ENCODE measurements at regions not wholly inside any gene's neighbourhood (a gene's known extent, or its start where the extent isn't known, plus 50 kb on each side); places are given as distances from the start of the nearest gene placed in this dataset.
"Not testable (repeated sequence)": the region's sequence is repeated elsewhere in the genome, so short reads cannot be mapped to it uniquely, and the experiment has no call there.

DNA sequence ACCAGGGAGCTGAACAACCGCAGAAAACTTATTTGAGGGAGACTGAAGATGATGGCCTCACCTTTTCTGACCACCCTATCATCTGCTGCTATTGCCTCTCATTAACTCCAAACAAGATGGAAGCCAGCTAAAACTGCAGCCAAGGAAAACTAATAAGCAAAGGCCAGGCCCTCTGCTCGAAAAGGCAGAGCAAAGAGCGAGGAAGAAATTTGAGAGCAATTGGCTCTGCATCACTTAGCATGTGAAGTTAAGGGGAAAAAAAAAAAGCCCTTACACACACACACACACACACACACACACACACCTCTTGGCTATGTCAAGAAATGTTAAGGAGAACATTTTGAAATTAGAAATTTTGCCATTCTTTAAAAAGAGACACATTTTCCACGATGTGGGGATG, 228.1 kb upstream of the CYLC2 start:
- Histone ChIP-seq H3K4me3 (no peak overlapping the region), H3K27ac (no peak overlapping the region)

DNA sequence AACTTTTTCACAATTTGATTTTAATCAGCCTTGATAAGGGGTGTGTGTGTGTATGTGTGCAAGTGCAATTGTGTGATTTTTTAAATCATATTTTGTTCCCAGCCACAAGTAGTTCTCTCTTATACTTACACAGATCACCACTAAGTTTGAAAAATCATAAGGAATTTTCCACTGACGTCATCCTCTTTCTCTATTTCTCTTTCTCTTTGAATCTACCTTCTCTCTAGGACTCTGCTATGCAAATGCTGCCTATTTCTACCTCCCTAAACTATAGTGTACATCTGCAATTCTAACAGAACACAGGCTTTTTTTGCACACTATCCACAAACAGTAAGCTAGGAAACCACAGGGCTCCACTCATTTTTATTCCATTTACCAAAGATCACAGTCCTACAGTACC, 254.6 kb upstream of the CYLC2 start:
- no peak overlapping the region for H3K4me3 ChIP-seq
- H3K27ac ChIP-seq, result no peak overlapping the region

DNA sequence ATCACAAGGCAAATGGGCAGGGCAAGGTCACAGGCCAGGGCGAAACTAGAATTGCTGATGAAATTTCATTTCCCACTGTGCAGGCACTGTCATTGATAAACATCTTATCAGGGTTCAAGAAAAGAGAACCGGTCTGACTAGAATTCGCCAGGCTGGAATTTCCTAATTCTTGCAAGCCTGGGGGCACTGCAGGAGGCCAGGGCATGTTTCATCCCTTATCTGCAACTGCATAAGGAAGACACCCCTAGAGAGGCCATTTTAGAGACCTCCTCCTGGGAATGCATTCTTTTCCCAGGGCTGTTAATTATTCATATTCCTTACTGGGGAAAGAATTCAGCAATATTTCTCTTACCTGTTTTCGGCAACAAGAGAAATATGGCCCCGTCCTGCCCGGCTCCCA, 266.2 kb upstream of the CYLC2 start:
- Histone ChIP-seq H3K27ac (no peak overlapping the region), H3K4me3 (no peak overlapping the region)

DNA sequence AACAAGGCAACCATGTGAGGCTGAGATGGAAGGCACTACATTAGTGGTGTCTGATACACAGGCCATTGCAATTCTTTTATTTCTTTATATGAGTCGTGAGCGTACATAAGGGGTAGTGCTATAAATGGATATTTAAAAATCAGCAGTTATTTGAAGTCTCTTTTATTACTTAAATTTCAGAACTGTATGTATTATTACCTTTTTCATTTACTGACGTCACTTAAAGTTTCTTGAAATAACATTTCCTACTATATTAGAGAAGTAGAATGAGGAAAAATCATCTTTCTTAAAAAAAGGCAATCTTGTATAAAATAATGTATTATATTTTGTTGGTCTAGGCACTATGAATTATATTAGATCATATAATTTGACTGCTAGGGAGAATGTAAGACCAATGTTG, 280.9 kb upstream of the CYLC2 start:
- Histone ChIP-seq H3K4me3 (no peak overlapping the region), H3K27ac (no peak overlapping the region)

DNA sequence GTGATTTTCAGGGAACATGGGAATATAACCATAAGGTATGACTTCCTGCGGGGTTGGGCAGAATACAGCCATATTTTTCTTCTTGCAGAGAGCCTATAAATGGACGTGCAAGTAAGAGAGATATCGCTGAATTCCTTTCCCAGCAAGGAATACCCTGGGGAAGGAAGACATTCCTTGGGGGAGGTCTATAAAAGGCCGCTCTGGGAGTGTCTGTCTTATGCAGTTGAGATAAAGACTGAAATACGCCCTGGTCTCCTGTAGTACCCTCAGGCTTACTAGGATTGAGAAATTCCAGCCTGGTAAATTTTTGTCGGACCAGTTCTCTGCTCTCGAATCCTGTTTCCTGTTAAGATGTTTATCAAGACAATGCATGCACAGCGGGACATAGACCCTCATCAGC, 282.2 kb upstream of the CYLC2 start:
- H3K4me3 ChIP-seq, H3K27ac ChIP-seq: not testable (repeated sequence)

DNA sequence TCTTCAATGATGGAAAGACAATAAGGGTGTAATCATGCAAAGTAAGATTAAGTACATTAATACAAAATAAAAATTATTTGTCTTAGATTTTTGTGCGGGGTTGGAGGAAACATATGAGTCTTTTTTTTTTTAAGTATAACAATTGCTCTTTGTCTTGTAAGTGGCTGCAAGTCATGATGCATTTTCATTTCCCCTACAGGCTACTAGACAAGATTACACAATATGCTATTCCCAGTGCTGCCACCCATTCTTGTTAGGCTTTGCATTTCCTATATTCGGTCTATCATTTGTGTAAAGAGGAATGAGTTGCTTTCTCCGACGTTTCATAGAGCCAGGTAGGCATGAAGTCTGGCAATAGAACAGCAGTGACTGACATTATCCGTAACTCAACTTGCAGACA, 294.2 kb upstream of the CYLC2 start:
- no peak overlapping the region for H3K27ac ChIP-seq

DNA sequence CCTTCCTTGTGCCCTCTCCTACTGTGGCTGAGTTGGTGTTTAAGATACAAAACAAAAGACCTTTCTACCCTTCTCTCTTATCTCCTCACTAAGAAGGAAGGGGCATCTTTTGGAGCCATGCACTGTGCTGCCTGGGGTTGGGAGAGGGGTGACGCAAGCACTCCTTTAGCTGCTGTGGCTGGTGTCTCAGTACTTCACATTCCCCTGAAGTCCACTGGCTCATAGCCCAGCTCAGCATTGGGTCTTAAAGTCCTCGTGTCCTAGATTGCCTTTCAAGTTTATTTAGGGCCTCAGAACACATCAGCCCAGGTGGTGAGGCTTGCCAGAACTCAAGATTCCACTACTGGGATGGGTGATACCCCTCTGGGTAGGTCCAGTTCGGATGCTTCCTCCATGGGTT, 325.9 kb upstream of the CYLC2 start:
- no peak overlapping the region for H3K4me3 ChIP-seq
- no peak overlapping the region for H3K27ac ChIP-seq

More for the DNA sequence above, 294.2 kb upstream of the CYLC2 start:
- no peak overlapping the region for H3K4me3 ChIP-seq

DNA sequence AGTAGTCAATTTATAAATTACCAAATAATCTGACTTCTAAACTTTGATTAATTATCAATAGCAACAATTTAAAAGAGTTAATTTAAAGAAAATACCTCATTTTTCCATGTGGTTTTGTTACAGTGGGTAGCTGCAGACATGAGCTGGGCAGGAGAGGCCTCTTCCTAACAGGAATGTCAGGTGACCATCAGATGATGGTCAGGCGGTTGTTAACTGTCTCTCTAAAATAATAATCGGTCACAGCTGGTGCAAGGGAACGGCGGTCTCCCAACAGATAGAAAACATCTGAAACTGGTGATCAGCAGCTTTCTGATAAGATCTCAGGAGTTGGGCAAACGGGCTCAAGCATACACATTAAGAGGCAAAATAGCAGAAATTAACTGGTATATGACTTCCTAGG, 342.7 kb upstream of the CYLC2 start:
- H3K4me3 ChIP-seq, result no peak overlapping the region

DNA sequence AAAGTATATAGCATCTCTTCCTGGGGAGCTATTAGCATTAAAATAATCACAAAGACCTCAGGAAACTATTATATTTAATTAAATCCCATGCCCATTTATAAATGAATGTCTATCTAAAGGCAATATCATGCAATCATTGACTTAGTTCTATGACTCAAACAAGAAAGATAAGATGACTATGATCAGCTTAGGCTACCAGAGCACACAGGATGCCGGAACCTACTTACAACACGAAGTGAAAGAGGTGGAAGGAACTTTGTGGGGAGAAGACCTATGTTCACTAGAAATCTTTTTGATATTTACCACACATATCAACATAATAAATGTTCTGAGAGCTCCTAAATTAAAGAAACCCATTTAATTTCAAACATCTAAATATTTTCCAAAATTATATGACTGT, 344.2 kb upstream of the CYLC2 start:
- Histone ChIP-seq H3K27ac (no peak overlapping the region), H3K4me3 (no peak overlapping the region)

More for the DNA sequence above, 342.7 kb upstream of the CYLC2 start:
- no peak overlapping the region for H3K27ac ChIP-seq

DNA sequence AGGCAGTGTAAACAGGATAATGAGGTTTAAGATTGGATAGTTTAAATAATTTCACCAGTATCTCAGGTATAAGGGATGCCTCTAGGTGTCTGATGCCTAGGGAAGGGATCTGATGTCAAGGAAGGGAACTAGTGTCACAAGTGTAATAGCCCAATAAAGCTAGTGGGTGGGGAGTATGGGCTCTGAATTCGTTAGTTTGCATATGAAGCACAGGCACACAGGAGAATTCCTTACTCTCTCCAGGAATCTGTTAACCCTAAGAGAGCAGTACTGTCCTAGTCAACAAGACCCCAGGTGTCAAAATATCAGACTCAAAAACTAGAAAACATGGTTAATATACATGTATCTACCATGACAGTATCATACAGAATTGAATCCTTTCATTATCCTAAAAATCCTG, 352.5 kb upstream of the CYLC2 start:
- H3K27ac ChIP-seq, result no peak overlapping the region

DNA sequence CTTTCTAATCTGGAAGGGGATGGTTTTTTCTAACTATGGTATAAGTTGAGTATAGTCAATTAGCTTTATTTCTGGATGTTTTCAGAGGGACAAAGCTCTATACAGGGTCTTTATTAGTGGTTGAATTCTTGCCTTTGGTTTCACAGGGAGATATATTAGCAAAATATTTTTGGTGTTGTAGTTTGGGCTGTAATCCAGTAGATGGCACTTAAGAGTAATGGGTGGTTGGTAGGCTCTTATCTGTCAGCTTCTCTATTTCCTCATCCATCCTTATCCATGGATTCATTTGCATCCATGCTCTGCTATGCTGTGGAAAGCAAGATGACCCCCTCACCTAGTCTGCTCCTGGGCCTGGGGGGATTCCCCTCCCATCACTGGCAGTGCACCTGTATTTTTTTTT, 363.6 kb upstream of the CYLC2 start:
- H3K4me3 ChIP-seq, result no peak overlapping the region
- no peak overlapping the region for H3K27ac ChIP-seq

More for the DNA sequence above, 352.5 kb upstream of the CYLC2 start:
- H3K4me3 ChIP-seq, result no peak overlapping the region

DNA sequence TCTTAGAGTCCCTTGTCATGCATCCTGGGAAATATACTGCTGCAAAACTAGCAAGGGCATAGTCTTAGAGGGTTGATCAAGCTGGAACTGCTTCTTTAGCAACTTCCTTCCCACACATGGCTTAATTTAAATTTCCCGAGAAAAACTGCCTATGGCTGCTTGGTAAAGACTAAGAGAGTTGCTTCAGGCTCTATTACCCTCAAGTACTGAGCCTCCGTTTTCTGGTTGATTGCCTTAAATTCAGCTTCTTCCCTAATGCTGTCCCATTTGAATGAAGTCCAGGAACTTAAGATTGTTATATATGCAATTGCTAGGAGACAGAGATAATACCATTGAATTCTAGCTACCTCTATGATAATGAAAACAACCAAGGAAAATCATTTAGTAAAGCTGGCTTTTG, 385.7 kb upstream of the CYLC2 start:
- H3K4me3 ChIP-seq, result no peak overlapping the region

DNA sequence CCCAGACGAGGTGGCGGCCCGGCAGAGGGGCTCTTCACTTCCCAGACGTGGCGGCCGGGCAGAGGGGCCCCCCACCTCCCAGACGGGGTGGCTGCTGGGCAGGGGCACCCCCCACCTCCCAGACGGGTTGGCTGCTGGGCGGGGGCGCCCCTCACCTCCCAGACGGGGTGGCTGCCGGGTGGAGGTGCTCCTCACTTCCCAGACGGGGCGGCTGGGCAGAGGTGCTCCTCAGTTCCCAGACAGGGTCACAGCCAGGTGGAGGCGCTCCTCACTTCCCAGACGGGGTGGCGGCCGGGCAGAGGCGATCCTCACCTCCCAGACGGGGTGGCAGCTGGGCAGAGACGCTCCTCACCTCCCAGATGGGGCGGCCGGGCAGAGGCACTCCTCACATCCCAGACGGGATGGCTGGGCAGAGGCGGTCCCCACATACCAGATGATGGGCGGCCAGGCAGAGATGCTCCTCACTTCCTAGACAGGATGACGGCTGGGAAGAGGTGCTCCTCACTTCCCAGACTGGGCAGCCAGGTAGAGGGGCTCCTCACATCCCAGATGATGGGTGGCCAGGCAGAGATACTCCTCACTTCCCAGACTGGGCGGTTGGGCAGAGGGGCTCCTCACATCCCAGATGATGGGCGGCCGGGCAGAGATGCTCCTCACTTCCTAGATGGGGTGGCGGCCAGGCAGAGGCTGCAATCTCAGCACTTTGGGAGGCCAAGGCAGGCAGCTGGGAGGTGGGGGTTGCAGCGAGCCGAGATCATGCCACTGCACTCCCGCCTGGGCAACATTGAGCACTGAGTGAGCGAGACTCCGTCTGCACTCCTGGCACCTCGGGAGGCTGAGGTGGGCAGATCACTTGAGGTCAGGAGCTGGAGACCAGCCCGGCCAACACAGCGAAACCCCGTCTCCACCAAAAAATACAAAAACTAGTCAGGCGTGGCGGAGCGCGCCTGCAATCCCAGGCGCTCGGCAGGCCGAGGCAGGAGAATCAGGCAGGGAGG, 391.6 kb upstream of the CYLC2 start:
- not testable (repeated sequence) for H3K4me3 ChIP-seq, H3K27ac ChIP-seq

More for the DNA sequence above, 385.7 kb upstream of the CYLC2 start:
- H3K27ac ChIP-seq, result no peak overlapping the region

DNA sequence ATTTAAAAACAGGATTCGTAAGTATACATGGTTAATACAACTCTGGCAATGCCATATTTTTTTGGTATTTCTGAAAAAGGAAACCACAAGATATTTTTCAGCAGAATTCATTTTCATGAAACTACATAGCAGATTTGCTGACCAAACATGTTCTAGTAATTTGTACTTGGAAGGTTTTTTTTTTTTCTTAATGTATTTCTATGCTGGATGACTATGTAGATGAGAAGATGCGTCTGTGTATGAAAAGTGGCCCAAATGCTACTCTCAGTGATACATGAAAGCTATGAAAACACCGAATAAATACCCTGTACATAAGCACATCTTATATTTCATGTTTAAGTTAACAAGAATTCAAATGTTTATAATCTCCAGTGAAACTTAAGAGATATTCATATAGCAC, 400.9 kb upstream of the CYLC2 start:
- Histone ChIP-seq H3K27ac (no peak overlapping the region), H3K4me3 (no peak overlapping the region)

DNA sequence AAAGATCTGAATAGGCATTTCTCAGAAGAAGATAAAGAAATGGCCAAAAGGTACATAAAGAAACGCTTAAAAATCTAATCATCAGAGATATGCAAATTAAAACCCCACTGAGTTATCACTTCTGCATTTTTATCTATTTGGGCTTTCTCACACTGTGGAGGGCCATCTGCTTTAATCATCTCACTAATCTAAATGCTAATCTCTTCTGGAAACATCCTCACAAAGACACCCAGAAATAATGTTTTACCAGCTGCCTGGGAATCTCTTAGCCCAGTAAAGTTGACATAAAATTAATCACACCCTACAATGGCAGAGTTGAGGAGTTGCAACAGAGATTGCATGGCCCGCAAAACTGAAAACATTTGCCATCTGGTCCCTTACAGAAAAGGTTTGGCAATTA, 407.9 kb upstream of the CYLC2 start:
- no peak overlapping the region for H3K4me3 ChIP-seq
- H3K27ac ChIP-seq, result no peak overlapping the region

DNA sequence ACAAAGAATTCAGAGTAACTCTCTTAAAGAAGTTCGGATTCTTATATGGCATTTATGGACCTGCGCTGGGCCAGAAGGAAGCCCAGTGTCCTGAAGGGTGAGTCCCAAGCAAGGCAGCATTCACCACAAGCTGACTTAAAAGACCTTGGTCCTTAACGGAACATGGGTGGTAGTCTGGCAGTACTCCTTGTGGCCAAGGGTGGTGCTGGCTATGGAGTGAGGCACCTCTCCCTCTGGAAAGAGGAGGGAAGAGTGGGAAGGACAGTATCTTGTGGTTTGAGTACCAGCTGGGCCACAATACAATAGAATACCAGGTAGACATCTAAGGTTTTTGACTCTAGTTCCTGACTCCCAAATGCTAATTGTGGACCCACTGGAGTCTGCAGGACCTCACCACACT, 425.7 kb upstream of the CYLC2 start:
- no peak overlapping the region for H3K27ac ChIP-seq
- H3K4me3 ChIP-seq, result no peak overlapping the region

DNA sequence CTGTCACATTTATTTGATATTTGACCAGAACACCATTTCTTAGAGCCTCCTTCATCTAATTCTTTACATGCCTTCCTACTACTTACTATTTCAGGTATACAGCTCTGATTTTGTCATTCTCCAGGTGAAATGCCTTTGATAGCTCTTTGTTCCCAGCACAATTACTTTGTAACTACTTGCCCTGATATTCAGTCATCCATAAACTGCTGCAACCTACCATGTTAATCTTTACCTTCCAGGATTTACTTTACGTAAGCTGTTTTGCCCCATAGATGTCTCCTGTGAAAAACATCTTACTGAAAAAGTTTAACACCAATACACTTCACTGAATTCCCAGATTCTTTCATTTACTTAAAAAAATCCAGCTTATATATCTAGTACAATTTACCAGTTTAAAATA, 443.8 kb upstream of the CYLC2 start:
- Histone ChIP-seq H3K4me3 (no peak overlapping the region), H3K27ac (no peak overlapping the region)

DNA sequence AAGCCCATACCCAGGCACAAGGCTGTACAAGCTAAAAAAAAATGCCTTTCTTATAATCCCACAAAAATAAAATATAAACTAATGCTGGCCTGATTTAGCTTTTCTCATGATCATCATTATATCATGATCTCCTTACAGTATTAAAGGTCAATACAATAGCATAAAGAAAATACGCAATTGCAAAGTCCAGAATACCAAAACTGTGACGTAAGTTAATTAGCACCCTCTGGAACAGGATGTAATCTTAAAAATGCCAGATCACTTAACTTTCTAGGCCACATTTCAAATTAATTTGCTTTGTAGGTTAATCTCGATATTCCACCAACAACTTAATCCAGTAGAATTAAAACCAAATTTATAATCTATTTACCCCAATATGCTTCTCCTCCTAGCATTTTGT, 444.2 kb upstream of the CYLC2 start:
- H3K27ac ChIP-seq, result no peak overlapping the region
- no peak overlapping the region for H3K4me3 ChIP-seq

DNA sequence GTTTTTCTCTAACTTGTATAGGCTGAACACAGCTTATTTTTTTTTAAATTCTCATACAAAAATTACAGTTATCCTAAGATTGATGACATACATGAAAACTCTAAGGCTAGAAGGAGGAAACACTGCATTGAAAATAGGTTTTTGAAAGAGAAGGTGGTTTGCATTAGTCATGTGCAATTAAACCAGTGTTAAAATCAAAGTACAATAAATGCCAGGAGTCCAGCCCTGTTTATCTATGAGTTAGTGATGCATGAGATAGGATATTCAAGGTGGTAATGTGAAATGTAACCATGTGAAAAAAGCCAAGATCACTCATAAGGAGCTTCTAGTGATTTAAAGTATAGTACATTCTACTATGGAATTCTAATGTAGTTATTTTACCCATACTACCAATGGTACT, 444.9 kb upstream of the CYLC2 start:
- Histone ChIP-seq H3K27ac (no peak overlapping the region), H3K4me3 (no peak overlapping the region)

DNA sequence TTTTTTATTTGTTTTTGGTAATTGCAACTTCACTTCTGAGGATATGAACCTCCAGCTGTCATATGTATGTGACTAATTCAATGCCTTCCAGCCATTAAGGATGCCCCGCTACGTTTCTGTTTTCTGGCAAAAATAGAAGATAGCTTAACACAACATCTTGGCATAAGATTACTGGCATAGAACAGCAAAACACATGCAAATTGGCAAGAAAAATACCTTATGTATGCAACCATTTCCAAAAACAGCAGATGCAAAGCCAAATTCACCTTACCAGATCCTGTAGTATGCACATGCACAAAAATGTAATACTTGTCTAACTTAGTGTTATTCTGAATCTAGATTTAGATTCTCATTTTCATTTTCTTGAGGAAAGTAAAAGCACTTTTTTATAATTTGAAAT, 461.1 kb upstream of the CYLC2 start:
- Histone ChIP-seq H3K4me3 (no peak overlapping the region), H3K27ac (no peak overlapping the region)

DNA sequence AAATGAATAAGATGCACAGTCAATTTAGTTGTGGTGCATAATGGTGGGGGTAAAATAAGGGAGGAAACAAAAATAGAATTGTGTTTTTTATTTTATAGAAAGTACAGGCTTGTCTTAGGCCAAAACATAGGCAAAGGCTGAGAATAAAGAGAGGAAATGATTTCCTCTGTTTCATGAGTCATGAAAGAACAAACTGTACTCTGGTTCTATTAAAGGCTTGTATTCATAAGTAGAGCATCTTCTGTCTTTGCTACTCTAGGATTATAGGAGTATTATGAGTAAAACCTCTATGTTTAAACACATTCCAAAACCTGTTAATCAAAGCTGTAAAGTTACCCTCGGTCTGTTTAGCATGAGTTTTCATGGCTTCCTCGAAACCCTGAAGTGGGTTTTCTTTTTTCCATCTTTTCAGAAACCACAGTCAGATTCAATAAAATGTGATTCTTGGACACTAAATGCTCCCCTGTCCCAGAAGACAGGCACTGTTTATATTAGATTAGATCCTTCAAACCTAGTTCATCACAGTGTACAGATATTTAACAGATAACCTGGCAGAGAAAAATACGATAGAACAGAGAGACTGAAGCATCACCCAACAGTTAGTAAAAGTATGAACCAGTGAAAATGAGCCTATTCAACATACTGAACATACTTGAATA, 473.9 kb upstream of the CYLC2 start:
- Histone ChIP-seq H3K27ac (no peak overlapping the region), H3K4me3 (no peak overlapping the region)
